NCI-H510A (cell line): ENCODE measurements at regions not wholly inside any gene's neighbourhood (a gene's known extent, or its start where the extent isn't known, plus 50 kb on each side); places are given as distances from the start of the nearest gene placed in this dataset.
"Not testable (repeated sequence)": the region's sequence is repeated elsewhere in the genome, so short reads cannot be mapped to it uniquely, and the experiment has no call there.

Experiments used
- DNase-seq: peaks from one replicate; lab custom pipeline; 2025; lab: John Stamatoyannopoulos, UW

GRCh38 chr10:53166325-53166724 lies 393.7 kb upstream of the MBL2 start:
- no peak for DNase-seq

GRCh38 chr10:53162856-53163255 lies 390.3 kb upstream of the MBL2 start:
- no peak for DNase-seq

- no peak for DNase-seq
These were observed 388.6 kb upstream of the MBL2 start for GRCh38 chr10:53161231-53161630.

- not testable (repeated sequence) for DNase-seq
These were observed 383.1 kb upstream of the MBL2 start for GRCh38 chr10:53155674-53156073.

- DNase-seq: no peak
These were observed 381.2 kb upstream of the MBL2 start for GRCh38 chr10:53153831-53154230.

- no peak for DNase-seq
These were observed 367.9 kb upstream of the MBL2 start for GRCh38 chr10:53140506-53140905.

GRCh38 chr10:53135897-53136253 lies 363.3 kb upstream of the MBL2 start:
- DNase-seq: no peak

GRCh38 chr10:53135213-53135896 lies 362.8 kb upstream of the MBL2 start:
- DNase-seq: no peak

- DNase-seq: no peak
These were observed 361.5 kb upstream of the MBL2 start for GRCh38 chr10:53134050-53134449.

- no peak for DNase-seq
These were observed 357.8 kb upstream of the MBL2 start for GRCh38 chr10:53130337-53130736.

- DNase-seq: no peak
These were observed 355.1 kb upstream of the MBL2 start for GRCh38 chr10:53127686-53128085.

- no peak for DNase-seq
These were observed 350.7 kb upstream of the MBL2 start for GRCh38 chr10:53123311-53123710.

GRCh38 chr10:53122281-53122680 lies 349.7 kb upstream of the MBL2 start:
- no peak for DNase-seq

- DNase-seq: no peak
These were observed 343.1 kb upstream of the MBL2 start for GRCh38 chr10:53115660-53116059.

GRCh38 chr10:53111529-53111928 lies 338.9 kb upstream of the MBL2 start:
- no peak for DNase-seq

- no peak for DNase-seq
These were observed 336.7 kb upstream of the MBL2 start for GRCh38 chr10:53109320-53109719.

- no peak for DNase-seq
These were observed 335.8 kb upstream of the MBL2 start for GRCh38 chr10:53108317-53108934.

GRCh38 chr10:53107711-53108110 lies 335.1 kb upstream of the MBL2 start:
- DNase-seq: no peak

GRCh38 chr10:53102424-53102823 lies 329.8 kb upstream of the MBL2 start:
- DNase-seq: no peak

GRCh38 chr10:53093878-53094277 lies 321.3 kb upstream of the MBL2 start:
- no peak for DNase-seq

GRCh38 chr10:53091574-53091973 lies 319.0 kb upstream of the MBL2 start:
- no peak for DNase-seq

GRCh38 chr10:53088961-53089360 lies 316.4 kb upstream of the MBL2 start:
- DNase-seq: no peak

- no peak for DNase-seq
These were observed 306.7 kb upstream of the MBL2 start for GRCh38 chr10:53079283-53079682.

GRCh38 chr10:53076948-53077347 lies 304.4 kb upstream of the MBL2 start:
- DNase-seq: no peak
